ENCODE measurements at regions not wholly inside any gene's neighbourhood (a gene's known extent, or its start where the extent isn't known, plus 50 kb on each side); places are given as distances from the start of the nearest gene placed in this dataset.

DNA sequence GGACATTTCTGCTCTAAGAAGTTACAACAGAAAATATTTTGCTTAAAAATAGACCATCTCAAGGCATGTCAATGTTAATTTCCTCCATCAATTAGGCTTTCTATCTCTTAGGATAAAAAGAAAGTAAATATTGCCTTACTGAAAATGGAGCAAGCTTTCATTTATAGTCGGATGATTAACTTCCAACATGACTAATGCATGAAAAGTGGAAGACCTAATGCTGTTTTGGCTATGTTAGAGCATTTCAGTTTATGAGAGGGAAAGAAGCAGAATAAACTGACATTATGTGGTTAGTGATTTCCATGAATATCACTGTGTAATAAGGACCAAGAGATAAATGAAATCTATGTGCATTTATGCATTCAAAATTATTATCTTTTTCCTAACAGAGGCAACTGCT is 475.2 kb upstream of the UBE2E3 start:
- intact Hi-C loops (cut with DNase I, micrococcal nuclease) = no loop called here
- H3K4me1 Mint-ChIP-seq = no peaks in the 10 kb centered on the region
- no peaks in the 10 kb centered on the region for H3K9me3 Mint-ChIP-seq (ENCODE audit: low read depth)
- POLR2A ChIA-PET = no interaction called here
- H3K27ac Mint-ChIP-seq = no peak overlapping the region
- CTCF ChIA-PET = no interaction called here
- H3K36me3 Mint-ChIP-seq (ENCODE audit: low read depth) = no peaks in the 10 kb centered on the region
- ATAC-seq (no peak), DNase-seq (no peak)
- peaks cover 2% of the 10 kb centered on the region for H3K27me3 Mint-ChIP-seq
- H3K4me3 Mint-ChIP-seq = no peak overlapping the region

DNA sequence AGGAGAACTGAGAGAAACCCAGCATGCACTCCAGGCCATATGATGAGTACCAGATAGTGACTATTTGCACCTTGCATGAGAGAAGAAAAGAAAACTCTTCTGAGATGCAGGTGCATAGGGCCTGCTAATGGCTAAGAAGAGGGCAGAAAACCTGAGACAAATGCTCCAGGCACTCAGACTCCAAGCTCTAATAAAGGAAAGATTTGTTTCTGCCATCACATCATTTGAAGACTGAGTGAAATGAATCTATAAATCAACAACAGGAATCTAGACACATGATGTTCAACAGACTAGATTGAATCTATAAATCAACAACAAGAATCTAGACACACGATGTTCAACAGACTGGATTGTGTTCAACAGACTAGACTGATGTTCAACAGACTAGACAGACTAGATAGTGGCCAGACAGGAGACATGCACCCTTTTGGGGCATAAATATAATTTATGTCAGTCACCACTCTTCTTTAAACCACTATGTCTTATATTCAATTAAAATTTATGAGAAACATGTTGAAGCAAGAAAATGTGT is 482.7 kb upstream of the UBE2E3 start:
- Mint-ChIP-seq H3K36me3 (ENCODE audit: low read depth) (no peaks in the 10 kb centered on the region), H3K9me3 (ENCODE audit: low read depth) (peaks cover 6% of the 10 kb centered on the region), H3K27me3 (no peaks in the 10 kb centered on the region), H3K4me3 (no peak overlapping the region), H3K27ac (no peak overlapping the region), H3K4me1 (no peaks in the 10 kb centered on the region)
- ChIA-PET POLR2A (no interaction called here), CTCF (no interaction called here)
- DNase-seq = no peak
- intact Hi-C loops (cut with DNase I, micrococcal nuclease) = no loop called here
- no peak for ATAC-seq

DNA sequence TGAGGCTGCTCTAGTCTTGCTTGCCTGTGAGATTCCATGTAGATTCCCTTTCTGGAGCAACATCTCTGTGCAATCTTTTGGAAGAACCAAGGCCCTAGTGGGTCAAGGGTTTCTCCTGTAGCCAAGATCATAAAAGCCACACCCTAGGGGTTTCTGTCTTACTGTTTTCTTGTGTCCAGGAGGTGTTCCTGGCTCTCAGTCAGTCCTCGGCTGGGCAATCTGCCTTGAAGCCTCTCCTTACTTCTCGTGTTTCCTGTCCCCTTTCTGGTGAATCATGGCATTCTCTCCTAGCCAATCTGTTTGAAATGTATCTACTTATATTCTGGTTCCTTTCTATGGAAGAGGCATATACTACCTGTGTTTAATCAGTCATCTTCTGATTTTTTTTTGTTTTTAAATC is 484.8 kb upstream of the UBE2E3 start:
- CTCF ChIA-PET = no interaction called here
- no peaks in the 10 kb centered on the region for H3K4me1 Mint-ChIP-seq

DNA sequence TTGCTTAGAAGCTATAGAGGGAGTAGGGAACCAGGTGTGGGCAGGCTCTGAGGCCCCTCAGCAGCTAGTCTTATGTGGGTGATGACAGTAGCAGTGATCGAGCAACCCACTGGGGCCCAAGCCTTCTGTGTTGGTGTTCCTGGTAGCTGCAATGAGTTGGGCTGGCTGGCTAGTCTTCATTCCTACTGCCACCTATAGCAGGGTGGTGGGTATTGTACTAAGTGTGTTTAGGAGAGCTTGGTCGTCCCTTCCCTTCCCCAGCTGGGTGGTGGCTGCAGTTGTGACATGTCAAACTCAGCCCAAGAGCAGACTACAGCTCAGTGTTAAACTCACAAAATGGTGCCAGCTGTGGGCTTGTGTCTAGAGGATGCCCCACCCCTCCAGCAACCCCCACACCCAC is 486.1 kb upstream of the UBE2E3 start:
- intact Hi-C loops (cut with DNase I, micrococcal nuclease) = no loop called here
- ATAC-seq = no peak
- Mint-ChIP-seq H3K9me3 (ENCODE audit: low read depth) (peaks cover 5% of the 10 kb centered on the region), H3K4me3 (no peak overlapping the region), H3K27ac (no peak overlapping the region), H3K4me1 (no peaks in the 10 kb centered on the region), H3K36me3 (ENCODE audit: low read depth) (no peaks in the 10 kb centered on the region), H3K27me3 (no peaks in the 10 kb centered on the region)
- DNase-seq = no peak
- POLR2A ChIA-PET = no interaction called here
- CTCF ChIA-PET = no interaction called here

More for the DNA sequence above, 484.8 kb upstream of the UBE2E3 start:
- POLR2A ChIA-PET = no interaction called here
- ATAC-seq (no peak), DNase-seq (no peak)
- Mint-ChIP-seq H3K27me3 (no peaks in the 10 kb centered on the region), H3K27ac (no peak overlapping the region), H3K4me3 (no peak overlapping the region), H3K36me3 (ENCODE audit: low read depth) (no peaks in the 10 kb centered on the region), H3K9me3 (ENCODE audit: low read depth) (peaks cover 6% of the 10 kb centered on the region)
- intact Hi-C loops (cut with DNase I, micrococcal nuclease) = no loop called here

DNA sequence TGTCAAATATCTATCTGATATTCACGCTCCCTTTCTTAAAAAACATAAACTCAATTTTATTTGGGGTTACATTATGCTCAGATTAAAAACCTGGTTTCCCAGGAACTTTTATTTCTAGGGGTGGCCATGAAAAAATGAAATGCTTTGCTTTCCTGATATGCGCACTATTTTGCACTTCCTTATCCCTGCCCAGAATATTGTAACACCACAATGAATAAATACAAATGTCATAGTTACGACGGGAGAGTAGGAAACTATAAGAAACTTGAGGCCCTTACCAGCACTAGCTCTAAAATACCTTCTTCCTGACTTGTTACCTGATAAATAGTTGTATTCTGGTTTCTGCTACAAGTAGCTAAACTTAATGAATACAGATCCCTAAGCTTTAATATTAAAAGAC is 475.6 kb upstream of the CWC22 start:
- no peak for DNase-seq
- Mint-ChIP-seq H3K4me3 (no peak overlapping the region), H3K27ac (no peak overlapping the region), H3K27me3 (no peaks in the 10 kb centered on the region), H3K36me3 (ENCODE audit: low read depth) (no peaks in the 10 kb centered on the region), H3K9me3 (ENCODE audit: low read depth) (no peaks in the 10 kb centered on the region), H3K4me1 (no peaks in the 10 kb centered on the region)
- ChIA-PET POLR2A (no interaction called here), CTCF (no interaction called here)
- intact Hi-C loops (cut with DNase I, micrococcal nuclease) = no loop called here
- ATAC-seq = no peak

DNA sequence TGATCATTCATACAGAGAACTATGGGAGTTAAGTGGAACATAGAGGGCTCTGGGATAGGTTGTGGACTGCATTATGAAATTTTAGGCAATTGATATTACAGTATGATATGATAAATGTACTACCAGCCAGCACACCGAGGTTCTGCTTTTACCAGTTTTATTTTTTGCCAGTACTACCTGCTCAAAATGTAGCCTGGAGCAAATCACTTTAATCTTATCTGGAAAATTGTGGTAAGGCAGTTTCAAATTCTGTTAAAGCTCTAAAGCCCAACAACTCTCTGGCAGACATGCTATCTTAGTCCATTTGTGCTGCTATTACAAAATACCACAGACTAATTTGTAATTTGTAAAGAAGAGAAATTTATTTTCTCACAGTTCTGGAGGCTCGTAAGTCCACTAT is 474.9 kb upstream of the CWC22 start:
- Mint-ChIP-seq H3K36me3 (ENCODE audit: low read depth) (no peaks in the 10 kb centered on the region), H3K27me3 (no peaks in the 10 kb centered on the region), H3K4me1 (no peaks in the 10 kb centered on the region), H3K9me3 (ENCODE audit: low read depth) (no peaks in the 10 kb centered on the region), H3K27ac (no peak overlapping the region), H3K4me3 (no peak overlapping the region)
- DNase-seq (no peak), ATAC-seq (no peak)
- CTCF ChIA-PET = no interaction called here
- POLR2A ChIA-PET = no interaction called here
- intact Hi-C loops (cut with DNase I, micrococcal nuclease) = no loop called here

DNA sequence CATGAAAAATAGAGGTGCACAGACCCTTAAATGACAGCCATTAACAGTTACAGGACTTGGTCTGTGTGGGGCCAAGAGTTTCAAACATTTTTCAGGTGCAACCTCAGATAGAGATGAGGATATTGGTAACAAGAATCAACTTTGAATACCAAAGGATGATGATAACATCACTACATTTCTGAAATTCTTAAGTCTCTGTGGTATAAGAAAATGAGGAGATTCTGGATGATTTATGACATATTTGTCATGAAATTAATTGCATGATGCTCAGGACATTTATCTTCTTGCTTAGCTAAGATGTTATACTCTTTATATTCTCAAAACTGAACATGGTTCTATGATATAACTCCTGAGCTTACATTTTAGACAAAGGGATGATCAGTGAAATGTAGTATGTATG is 471.8 kb upstream of the CWC22 start:
- H3K27ac Mint-ChIP-seq = no peak overlapping the region
- no peak overlapping the region for H3K4me3 Mint-ChIP-seq
- POLR2A ChIA-PET = no interaction called here
- no peaks in the 10 kb centered on the region for H3K27me3 Mint-ChIP-seq
- H3K4me1 Mint-ChIP-seq = no peaks in the 10 kb centered on the region
- no peaks in the 10 kb centered on the region for H3K9me3 Mint-ChIP-seq (ENCODE audit: low read depth)
- CTCF ChIA-PET = no interaction called here
- H3K36me3 Mint-ChIP-seq (ENCODE audit: low read depth) = no peaks in the 10 kb centered on the region
- ATAC-seq (no peak), DNase-seq (no peak)
- intact Hi-C loops (cut with DNase I, micrococcal nuclease) = no loop called here

DNA sequence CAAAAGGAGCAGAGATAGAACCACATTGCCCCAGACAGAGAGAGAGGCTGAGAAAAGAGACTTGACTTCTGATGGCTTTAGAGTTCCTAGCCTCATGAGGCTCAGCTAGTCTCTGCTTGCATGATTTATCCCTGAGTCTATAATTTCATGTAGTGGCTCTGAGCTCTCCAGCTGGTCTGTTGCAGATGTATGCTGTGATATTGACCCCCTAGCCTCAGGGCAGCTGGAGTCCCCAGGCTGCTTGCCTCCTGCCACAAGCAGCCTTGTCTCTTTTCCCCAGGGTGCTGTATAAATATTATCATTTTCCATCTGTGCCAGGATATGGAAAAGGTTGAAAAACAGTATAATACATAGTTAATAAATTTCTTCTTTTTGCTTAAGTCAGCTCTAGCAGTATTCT is 467.6 kb upstream of the CWC22 start:
- ChIA-PET CTCF (interaction anchor here (0.6 kb wide), 1 partner anchor 11 kb away, joined by 3 read pairs; no protein-coding TSS in a partner anchor), POLR2A (interaction anchor here (0.6 kb wide), 1 partner anchor 583 kb away, joined by 4 read pairs; no protein-coding TSS in a partner anchor)
- Mint-ChIP-seq H3K4me3 (no peak overlapping the region), H3K36me3 (ENCODE audit: low read depth) (no peaks in the 10 kb centered on the region), H3K9me3 (ENCODE audit: low read depth) (no peaks in the 10 kb centered on the region), H3K4me1 (no peaks in the 10 kb centered on the region), H3K27me3 (no peaks in the 10 kb centered on the region), H3K27ac (no peak overlapping the region)
- ATAC-seq (no peak), DNase-seq (no peak)
- intact Hi-C loops (cut with DNase I, micrococcal nuclease) = no loop called here

DNA sequence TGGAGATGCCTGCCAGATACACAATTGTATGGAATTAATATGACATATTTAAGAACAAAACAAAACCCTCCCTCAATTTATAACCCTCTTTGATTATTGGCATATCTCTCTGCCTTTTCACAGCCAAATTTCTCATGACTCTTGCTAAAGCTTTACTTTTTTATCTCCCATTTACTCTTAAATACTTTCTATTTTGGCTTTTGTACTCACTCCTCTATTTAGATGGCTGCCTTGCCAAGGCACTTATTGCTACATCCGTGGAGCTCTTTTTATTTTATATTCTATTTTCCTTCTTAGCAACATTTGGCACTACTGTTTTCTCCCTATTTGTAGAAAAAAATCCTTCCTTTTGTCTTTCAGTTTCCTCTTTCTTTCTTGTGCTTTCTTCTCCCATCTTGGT is 466.4 kb upstream of the CWC22 start:
- CTCF ChIA-PET = interaction anchor here (0.8 kb wide), 1 partner anchor 587 kb away, joined by 3 read pairs; no protein-coding TSS in a partner anchor
- POLR2A ChIA-PET = no interaction called here
- intact Hi-C loops (cut with DNase I, micrococcal nuclease) = no loop called here
- Mint-ChIP-seq H3K4me1 (no peaks in the 10 kb centered on the region), H3K9me3 (ENCODE audit: low read depth) (no peaks in the 10 kb centered on the region), H3K4me3 (no peak overlapping the region), H3K27me3 (peaks cover 2% of the 10 kb centered on the region), H3K36me3 (ENCODE audit: low read depth) (no peaks in the 10 kb centered on the region), H3K27ac (no peak overlapping the region)
- DNase-seq (no peak), ATAC-seq (no peak)

DNA sequence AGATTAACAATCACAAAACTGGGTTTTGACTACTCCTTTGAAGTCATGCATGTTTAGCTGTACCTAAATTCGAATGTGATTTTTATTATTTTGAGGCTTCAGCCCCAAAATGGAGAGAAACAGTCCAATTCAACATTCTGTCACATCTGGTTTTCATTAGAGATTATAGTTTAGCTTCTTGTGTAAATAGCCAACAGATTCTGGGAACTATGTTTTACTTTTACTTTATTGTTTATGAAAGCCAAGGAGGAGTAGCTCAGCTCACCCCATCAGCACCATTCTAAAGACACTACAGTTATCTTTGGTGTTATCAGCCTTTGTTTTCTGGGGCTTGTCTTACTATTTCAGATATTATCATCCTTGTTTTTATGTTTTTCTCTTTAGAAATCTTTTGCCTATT is 465.0 kb upstream of the CWC22 start:
- CTCF ChIA-PET = no interaction called here
- POLR2A ChIA-PET = no interaction called here
- H3K4me3 Mint-ChIP-seq = no peak overlapping the region
- ATAC-seq (no peak), DNase-seq (no peak)
- H3K27me3 Mint-ChIP-seq = peaks cover 2% of the 10 kb centered on the region
- H3K36me3 Mint-ChIP-seq (ENCODE audit: low read depth) = no peaks in the 10 kb centered on the region
- intact Hi-C loops (cut with DNase I, micrococcal nuclease) = no loop called here
- no peaks in the 10 kb centered on the region for H3K9me3 Mint-ChIP-seq (ENCODE audit: low read depth)
- no peak overlapping the region for H3K27ac Mint-ChIP-seq
- H3K4me1 Mint-ChIP-seq = no peaks in the 10 kb centered on the region

DNA sequence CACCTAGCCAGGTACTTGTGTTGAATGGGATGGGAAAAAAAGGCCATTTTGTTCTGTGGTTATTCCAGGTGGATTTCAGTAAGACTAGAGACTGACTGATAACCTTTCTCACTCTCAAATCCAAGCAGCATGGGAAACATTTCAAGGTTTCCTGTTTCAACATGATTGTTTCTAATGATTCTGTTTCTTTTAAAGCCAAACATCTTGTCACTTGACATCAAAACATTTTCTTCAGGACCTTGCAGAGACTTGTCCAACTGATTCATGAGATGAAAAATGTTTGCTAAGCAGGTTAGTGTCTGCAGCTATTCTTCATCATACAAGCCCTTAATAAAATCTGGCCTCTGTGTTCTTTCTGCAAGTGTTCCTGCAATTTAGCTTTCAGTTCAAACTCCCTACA is 456.5 kb upstream of the CWC22 start:
- no peak for DNase-seq
- Mint-ChIP-seq H3K4me1 (no peaks in the 10 kb centered on the region), H3K27me3 (no peaks in the 10 kb centered on the region), H3K27ac (no peak overlapping the region), H3K4me3 (no peak overlapping the region), H3K36me3 (ENCODE audit: low read depth) (no peaks in the 10 kb centered on the region), H3K9me3 (ENCODE audit: low read depth) (no peaks in the 10 kb centered on the region)
- ChIA-PET CTCF (interaction anchor here (0.6 kb wide), 1 partner anchor 11 kb away, joined by 3 read pairs; no protein-coding TSS in a partner anchor), POLR2A (no interaction called here)
- ATAC-seq = no peak
- intact Hi-C loops (cut with DNase I, micrococcal nuclease) = no loop called here

DNA sequence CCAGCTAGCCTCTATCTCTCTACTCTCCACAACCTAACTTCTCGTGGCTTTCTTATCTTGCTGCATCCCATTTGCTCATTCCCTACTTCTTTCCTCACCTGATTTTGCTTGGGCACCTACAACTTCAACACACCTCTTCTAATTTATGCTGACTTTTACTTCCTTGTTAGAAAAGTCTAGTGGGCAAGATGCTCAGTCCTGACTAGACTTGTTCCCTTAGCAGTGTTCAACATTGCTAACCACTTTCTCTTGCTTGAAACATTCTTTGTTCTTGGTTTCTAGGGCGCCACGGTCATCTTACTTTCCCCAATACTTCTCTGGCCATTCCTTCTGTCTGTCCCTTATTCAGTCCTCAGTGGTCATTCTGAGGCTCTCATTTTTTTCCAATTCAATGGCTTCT is 454.7 kb upstream of the CWC22 start:
- Mint-ChIP-seq H3K9me3 (ENCODE audit: low read depth) (no peaks in the 10 kb centered on the region), H3K4me1 (no peaks in the 10 kb centered on the region), H3K4me3 (no peak overlapping the region), H3K36me3 (ENCODE audit: low read depth) (no peaks in the 10 kb centered on the region), H3K27me3 (no peaks in the 10 kb centered on the region), H3K27ac (no peak overlapping the region)
- ChIA-PET POLR2A (no interaction called here), CTCF (interaction anchor here (0.6 kb wide), 1 partner anchor 294 kb away, joined by 3 read pairs; no protein-coding TSS in a partner anchor)
- intact Hi-C loops (cut with DNase I, micrococcal nuclease) = no loop called here
- ATAC-seq (no peak), DNase-seq (no peak)

DNA sequence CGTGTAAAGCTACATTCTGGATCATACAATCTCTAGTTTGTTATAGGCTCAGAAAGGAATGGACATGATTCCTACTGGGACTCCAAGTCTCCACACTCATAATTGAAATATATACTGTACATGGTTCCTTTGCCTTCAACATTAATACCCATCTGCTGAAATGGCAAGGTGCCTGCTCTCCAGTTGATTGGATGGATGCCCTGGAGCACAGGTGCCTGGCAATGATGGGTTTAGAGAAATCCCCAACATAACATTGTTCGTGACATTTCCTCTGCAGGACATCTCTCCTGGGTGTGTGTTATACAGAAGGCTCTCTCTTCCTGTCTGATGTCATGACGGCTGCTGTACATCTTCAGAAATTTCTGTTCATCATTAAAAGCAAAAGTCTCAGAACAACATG is 449.7 kb upstream of the CWC22 start:
- POLR2A ChIA-PET = interaction anchor here (0.7 kb wide), 1 partner anchor 55 kb away, joined by 3 read pairs; no protein-coding TSS in a partner anchor
- no peaks in the 10 kb centered on the region for H3K27me3 Mint-ChIP-seq

More for the DNA sequence above, 449.7 kb upstream of the CWC22 start:
- DNase-seq (no peak), ATAC-seq (no peak)
- intact Hi-C loops (cut with DNase I, micrococcal nuclease) = no loop called here
- no peaks in the 10 kb centered on the region for H3K36me3 Mint-ChIP-seq (ENCODE audit: low read depth)
- H3K4me3 Mint-ChIP-seq = no peak overlapping the region
- CTCF ChIA-PET = no interaction called here
- H3K9me3 Mint-ChIP-seq (ENCODE audit: low read depth) = no peaks in the 10 kb centered on the region
- no peaks in the 10 kb centered on the region for H3K4me1 Mint-ChIP-seq
- H3K27ac Mint-ChIP-seq = no peak overlapping the region
